GM21526 (cell line): ENCODE measurements at regions not wholly inside any gene's neighbourhood (a gene's known extent, or its start where the extent isn't known, plus 50 kb on each side); places are given as distances from the start of the nearest gene placed in this dataset.
"Not testable (repeated sequence)": the region's sequence is repeated elsewhere in the genome, so short reads cannot be mapped to it uniquely, and the experiment has no call there.

Experiments used
- ATAC-seq: cut with Tn5 transposase; IDR thresholded peaks from one replicate; pipeline ENCODE4 v1.9.1; 2021; ENCODE audit warnings: moderate library complexity; ENCODE audit not compliant: unreplicated experiment, low FRiP score

DNA sequence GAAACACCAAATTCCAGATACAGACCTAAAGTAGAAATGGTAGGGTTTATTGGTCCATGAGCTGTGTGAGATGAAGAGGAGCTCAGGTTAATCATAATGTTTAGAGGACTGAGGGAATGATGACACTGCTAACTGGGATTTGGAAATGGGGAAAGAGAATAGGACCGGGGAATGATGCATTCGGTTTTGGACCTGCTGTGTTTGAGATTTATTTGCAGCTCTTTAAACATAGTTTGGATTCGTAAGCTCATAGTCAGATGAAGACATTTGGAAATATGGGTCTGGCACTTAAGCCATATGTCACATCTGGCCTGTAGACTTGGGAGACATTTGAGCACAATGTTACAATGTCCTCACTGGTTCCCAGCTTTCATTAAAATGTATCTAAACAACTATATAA, 127.9 kb upstream of the DUSP10 start:
- ATAC-seq: no peak

GRCh38 chr1:221868593-221869303, 126.9 kb upstream of the DUSP10 start:
- ATAC-seq: no peak

GRCh38 chr1:221867003-221867402, 125.1 kb upstream of the DUSP10 start:
- no peak for ATAC-seq

- ATAC-seq: no peak
Observed at GRCh38 chr1:221865808-221866207, 123.9 kb upstream of the DUSP10 start.

DNA sequence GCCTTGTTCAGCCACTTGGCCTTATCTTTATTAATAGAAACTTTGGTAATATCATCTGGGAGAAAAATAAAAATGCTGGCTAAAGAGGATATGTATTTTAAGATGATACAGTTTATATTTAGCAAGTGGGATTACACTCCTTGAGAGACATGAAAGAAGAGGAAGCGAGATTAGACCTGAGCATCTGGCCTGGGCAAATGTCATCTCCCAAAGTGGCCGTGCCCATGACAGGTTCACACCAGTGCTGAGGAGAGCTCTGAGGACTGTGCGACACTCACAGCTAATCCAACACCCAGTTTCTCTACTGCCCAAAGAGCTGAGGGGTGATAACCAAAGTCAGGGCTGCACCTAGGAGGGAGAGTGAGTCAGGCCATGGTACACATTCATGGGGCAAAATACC, 121.7 kb upstream of the DUSP10 start:
- ATAC-seq: no peak

GRCh38 chr1:221862971-221863370, 121.1 kb upstream of the DUSP10 start:
- no peak for ATAC-seq

DNA sequence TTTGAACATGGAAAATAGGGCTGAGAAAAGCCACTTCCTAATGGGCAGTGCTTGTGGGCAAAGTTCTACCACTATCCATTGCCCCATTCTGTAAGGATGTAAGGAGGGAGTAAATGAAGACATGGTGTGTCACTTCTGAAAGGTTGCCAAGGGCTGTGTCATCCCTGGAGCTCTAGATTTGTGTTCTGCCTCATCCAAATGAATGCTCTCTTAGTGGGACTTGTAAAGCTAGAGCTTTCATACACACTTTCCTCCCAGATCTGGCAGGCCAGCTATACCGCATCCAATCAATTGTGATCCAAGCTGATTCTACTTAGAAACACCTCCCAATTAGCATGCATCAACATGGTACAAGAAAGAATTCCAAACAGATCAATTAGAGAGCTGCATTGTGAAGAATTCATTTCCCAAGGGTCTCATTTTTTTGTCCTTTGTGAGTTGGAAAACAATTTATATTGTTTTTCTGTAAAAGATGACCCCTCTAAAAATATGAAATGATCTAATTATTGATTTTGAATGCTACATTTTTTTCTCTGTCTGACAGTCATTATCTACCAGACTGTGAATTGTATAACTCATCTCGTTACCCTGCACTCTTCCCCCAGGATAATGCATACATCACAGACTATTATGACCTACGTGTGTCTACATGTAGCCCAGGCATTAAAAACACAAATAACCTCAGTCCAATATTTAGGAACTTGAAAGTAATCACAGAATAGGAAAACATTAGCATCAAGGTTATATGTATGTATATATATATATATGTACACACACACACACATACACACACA, 117.1 kb upstream of the DUSP10 start:
- no peak for ATAC-seq

DNA sequence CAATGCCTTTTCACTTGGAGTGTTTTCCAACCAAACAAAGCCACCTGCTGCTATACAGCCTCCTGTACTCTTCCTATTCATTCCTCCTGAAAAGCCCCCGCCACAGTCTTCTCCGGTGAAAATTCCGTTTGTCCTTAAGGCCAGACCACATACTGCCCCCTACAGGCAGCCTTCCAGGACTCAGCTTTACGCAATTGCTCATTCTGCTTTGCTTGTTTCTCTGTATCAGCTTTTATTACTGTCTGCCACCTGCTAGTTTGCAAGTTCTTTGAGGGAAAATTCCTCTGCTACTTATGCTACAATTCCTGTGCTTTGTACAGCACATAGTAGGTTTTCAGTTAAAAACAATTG, 115.2 kb upstream of the DUSP10 start:
- ATAC-seq: not testable (repeated sequence)

- no peak for ATAC-seq
Observed at GRCh38 chr1:221856228-221857093, 114.6 kb upstream of the DUSP10 start.

- no peak for ATAC-seq
Observed at GRCh38 chr1:221855156-221855555, 113.3 kb upstream of the DUSP10 start.

GRCh38 chr1:221851336-221851735, 109.4 kb upstream of the DUSP10 start:
- no peak for ATAC-seq

GRCh38 chr1:221850470-221851187, 108.7 kb upstream of the DUSP10 start:
- no peak for ATAC-seq

DNA sequence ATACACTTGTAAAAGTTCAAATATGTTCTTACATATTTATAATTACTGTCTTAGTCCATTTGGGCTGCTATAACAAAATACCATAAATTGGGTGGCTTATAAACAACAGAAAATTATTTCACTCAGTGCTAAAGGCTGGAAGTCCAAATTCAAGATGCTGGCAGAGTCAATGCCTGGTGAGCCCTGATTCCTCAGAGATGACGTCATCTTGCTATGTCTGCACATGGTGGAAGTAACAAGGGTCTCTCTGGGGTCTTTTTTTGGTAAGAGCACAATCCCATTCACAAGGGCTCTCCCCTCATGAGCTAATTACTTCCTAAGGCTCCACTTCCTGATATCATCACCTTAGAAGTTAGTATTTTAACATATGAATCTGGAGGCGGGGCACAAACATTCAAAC, 108.0 kb upstream of the DUSP10 start:
- no peak for ATAC-seq

GRCh38 chr1:221849110-221849509, 107.2 kb upstream of the DUSP10 start:
- ATAC-seq: no peak

DNA sequence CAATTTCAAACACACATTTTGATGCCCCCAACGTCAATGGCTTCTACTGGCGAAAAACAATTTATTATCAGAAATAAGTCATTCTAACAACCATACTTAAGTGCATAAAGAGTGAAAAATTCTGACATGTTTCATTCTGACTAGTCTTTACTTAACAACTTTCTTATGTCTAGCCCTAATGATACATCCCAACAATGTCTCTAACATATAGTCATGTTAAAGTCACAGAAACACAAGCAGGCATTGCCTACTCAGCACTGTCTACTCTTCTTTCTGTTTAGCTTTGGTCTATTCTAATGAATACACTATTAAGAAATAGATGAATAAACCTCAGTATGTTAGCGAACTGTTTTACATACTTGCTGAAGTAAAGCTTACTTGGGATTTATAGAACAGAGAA, 105.8 kb upstream of the DUSP10 start:
- ATAC-seq: no peak

DNA sequence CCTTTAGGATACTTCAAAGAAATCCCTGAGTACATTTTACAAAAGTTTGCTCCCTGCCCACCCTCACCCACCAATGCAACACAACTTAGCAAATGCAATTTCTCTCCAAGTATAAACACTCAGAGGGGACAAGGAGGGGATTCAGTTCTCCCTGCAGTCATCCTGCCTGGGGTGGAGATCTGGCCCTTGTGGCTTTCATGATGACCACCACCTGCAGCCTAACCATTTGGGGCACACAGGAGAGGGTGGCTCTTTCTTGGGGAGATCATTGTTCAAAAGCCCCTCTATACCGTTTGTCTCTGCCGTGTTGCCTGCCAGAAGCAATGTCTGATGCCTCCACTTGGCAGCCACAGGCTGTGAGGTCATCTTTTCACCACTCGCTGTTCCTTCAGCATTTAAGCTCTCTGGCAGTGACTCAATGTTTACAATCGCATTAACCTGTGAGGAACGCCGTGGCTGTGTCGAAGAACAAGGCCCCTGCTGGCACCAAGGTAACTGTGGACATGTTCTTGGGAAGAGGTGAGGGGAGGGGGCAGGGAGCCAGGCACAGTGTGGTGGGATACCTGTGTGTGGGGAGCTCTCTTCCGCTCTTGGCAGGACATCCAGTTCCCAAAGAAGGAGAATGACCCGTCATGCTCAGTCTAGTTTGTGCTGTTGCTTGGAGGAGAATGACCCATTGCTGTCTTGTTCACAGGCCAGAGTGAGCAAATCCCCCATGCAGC, 103.9 kb upstream of the DUSP10 start:
- ATAC-seq: no peak

GRCh38 chr1:221841983-221842335, 100.1 kb upstream of the DUSP10 start:
- no peak for ATAC-seq

- no peak for ATAC-seq
Observed at GRCh38 chr1:221841251-221841982, 99.5 kb upstream of the DUSP10 start.

- no peak for ATAC-seq
Observed at GRCh38 chr1:221840511-221841243, 98.8 kb upstream of the DUSP10 start.
